Neural progenitor cell (in vitro differentiated cells): ENCODE measurements at regions not wholly inside any gene's neighbourhood (a gene's known extent, or its start where the extent isn't known, plus 50 kb on each side); places are given as distances from the start of the nearest gene placed in this dataset.

Source experiments
- DNase-seq: peaks from one replicate; pipeline ENCODE4 v3.0.0-alpha.2; 2016; ENCODE audit warnings: low spot score
- H2AFZ ChIP-seq: fragments of 200-600 bp; sonication (generic); replicated peaks from 2 replicates; pipeline ENCODE4 v1.6.1; 2016; ENCODE audit warnings: antibody characterized with exemption
- H3F3A ChIP-seq: fragments of 200-600 bp; sonication (generic); 2 replicates; pipeline ENCODE4 v1.6.1; 2016; ENCODE audit warnings: antibody characterized with exemption, low read depth
- H3K27ac ChIP-seq: fragments of 200-600 bp; sonication (generic); 2 replicates; pipeline ENCODE4 v1.5.1; 2016; ENCODE audit warnings: mild to moderate bottlenecking
- H3K27me3 ChIP-seq: fragments of 200-600 bp; sonication (generic); 2 replicates; pipeline ENCODE4 v1.6.1; 2016; ENCODE audit warnings: mild to moderate bottlenecking, moderate library complexity
- H3K36me3 ChIP-seq: fragments of 200-600 bp; sonication (generic); 2 replicates; pipeline ENCODE4 v1.5.1; 2016
- H3K4me1 ChIP-seq: fragments of 200-600 bp; sonication (generic); 2 replicates; pipeline ENCODE4 v1.6.1; 2016; ENCODE audit warnings: mixed run types
- H3K4me2 ChIP-seq: fragments of 200-600 bp; sonication (generic); 2 replicates; pipeline ENCODE4 v1.6.1; 2016
- H3K4me3 ChIP-seq: fragments of 200-600 bp; sonication (generic); 2 replicates; pipeline ENCODE4 v1.5.1; 2016
- H3K79me2 ChIP-seq: fragments of 200-600 bp; sonication (generic); 2 replicates; pipeline ENCODE4 v1.6.1; 2016; ENCODE audit warnings: low read depth
- H3K9ac ChIP-seq: fragments of 200-600 bp; sonication (generic); 2 replicates; pipeline ENCODE4 v1.6.1; 2016
- H3K9me3 ChIP-seq: fragments of 200-600 bp; sonication (generic); 2 replicates; pipeline ENCODE4 v1.5.1; 2016; ENCODE audit warnings: low read depth
- H4K20me1 ChIP-seq: fragments of 200-600 bp; sonication (generic); 2 replicates; pipeline ENCODE4 v1.6.1; 2016; ENCODE audit warnings: low read depth
- H3K27ac Mint-ChIP-seq: 3 replicates; pipeline ENCODE4 v1.8.0; 2021; ENCODE audit warnings: mixed read lengths
- H3K27me3 Mint-ChIP-seq: 2 replicates; pipeline ENCODE4 v1.8.0; 2022; ENCODE audit warnings: low read depth, mild to moderate bottlenecking, inconsistent platforms, moderate library complexity, mixed read lengths; ENCODE audit not compliant: insufficient read depth
- H3K36me3 Mint-ChIP-seq: 3 replicates; pipeline ENCODE4 v1.8.0; 2021; ENCODE audit warnings: mixed read lengths
- H3K4me1 Mint-ChIP-seq: 3 replicates; pipeline ENCODE4 v1.8.0; 2021; ENCODE audit warnings: mixed read lengths
- H3K4me3 Mint-ChIP-seq: 3 replicates; pipeline ENCODE4 v1.8.0; 2021; ENCODE audit warnings: mild to moderate bottlenecking, moderate library complexity, mixed read lengths
- H3K9me3 Mint-ChIP-seq: 3 replicates; pipeline ENCODE4 v1.8.0; 2020; ENCODE audit warnings: mixed read lengths
- CTCF ChIP-seq: fragments of 200-600 bp; sonication (generic); IDR thresholded peaks from 2 replicates; pipeline ENCODE4 v1.5.1; 2017; ENCODE audit warnings: antibody characterized with exemption, mild to moderate bottlenecking
- EZH2 ChIP-seq: fragments of 200-600 bp; sonication (generic); IDR thresholded peaks from 2 replicates; pipeline ENCODE4 v1.6.1; 2017; ENCODE audit warnings: antibody characterized with exemption, mild to moderate bottlenecking, moderate library complexity
- EZH2phosphoT487 ChIP-seq: fragments of 200-600 bp; sonication (generic); IDR thresholded peaks from 2 replicates; pipeline ENCODE4 v1.6.1; 2017; ENCODE audit warnings: antibody characterized with exemption

- no peak overlapping the region for H2AFZ ChIP-seq
Measured at GRCh38 chr5:107023732-107024131, 647.0 kb downstream of the EFNA5 start.

GRCh38 chr5:107021575-107021974 lies 649.2 kb downstream of the EFNA5 start:
- Histone ChIP-seq H3K9me3 (no peaks in the 10 kb centered on the region), H3K79me2 (no peaks in the 10 kb centered on the region), H2AFZ (no peak overlapping the region), H3K9ac (no peak overlapping the region), H3K27me3 (no peaks in the 10 kb centered on the region), H3K4me2 (no peak overlapping the region), H4K20me1 (no peaks in the 10 kb centered on the region), H3K36me3 (no peaks in the 10 kb centered on the region), H3K4me1 (no peaks in the 10 kb centered on the region), H3K27ac (no peak overlapping the region), H3F3A (no peaks in the 10 kb centered on the region), H3K4me3 (no peak overlapping the region)
- DNase-seq: no peak
- H3K27ac Mint-ChIP-seq: no peak overlapping the region
- no peak for TF ChIP-seq EZH2
- TF ChIP-seq EZH2phosphoT487: no peak
- TF ChIP-seq CTCF: no peak
- peaks cover 9% of the 10 kb centered on the region for H3K4me1 Mint-ChIP-seq
- no peaks in the 10 kb centered on the region for H3K36me3 Mint-ChIP-seq
- H3K9me3 Mint-ChIP-seq: no peaks in the 10 kb centered on the region
- no peaks in the 10 kb centered on the region for H3K27me3 Mint-ChIP-seq
- H3K4me3 Mint-ChIP-seq: no peak overlapping the region

More at GRCh38 chr5:107023732-107024131, 647.0 kb downstream of the EFNA5 start:
- Histone ChIP-seq H3K79me2 (no peaks in the 10 kb centered on the region), H3F3A (no peaks in the 10 kb centered on the region), H4K20me1 (no peaks in the 10 kb centered on the region), H3K9ac (no peak overlapping the region), H3K27me3 (no peaks in the 10 kb centered on the region), H3K4me2 (no peak overlapping the region), H3K36me3 (no peaks in the 10 kb centered on the region), H3K27ac (no peak overlapping the region), H3K4me1 (no peaks in the 10 kb centered on the region), H3K4me3 (no peak overlapping the region), H3K9me3 (no peaks in the 10 kb centered on the region)
- Mint-ChIP-seq H3K4me3 (no peak overlapping the region), H3K9me3 (no peaks in the 10 kb centered on the region), H3K27me3 (no peaks in the 10 kb centered on the region), H3K4me1 (peaks cover 14% of the 10 kb centered on the region), H3K36me3 (no peaks in the 10 kb centered on the region), H3K27ac (no peak overlapping the region)
- no peak for DNase-seq
- no peak for TF ChIP-seq CTCF
- TF ChIP-seq EZH2phosphoT487: no peak
- TF ChIP-seq EZH2: no peak

GRCh38 chr5:107020626-107021025 lies 650.1 kb downstream of the EFNA5 start:
- Mint-ChIP-seq H3K4me1 (peaks cover under 1% of the 10 kb centered on the region), H3K4me3 (no peak overlapping the region), H3K9me3 (no peaks in the 10 kb centered on the region), H3K36me3 (no peaks in the 10 kb centered on the region), H3K27me3 (no peaks in the 10 kb centered on the region), H3K27ac (no peak overlapping the region)
- Histone ChIP-seq H3K27me3 (no peaks in the 10 kb centered on the region), H3K4me3 (no peak overlapping the region), H3F3A (no peaks in the 10 kb centered on the region), H3K79me2 (no peaks in the 10 kb centered on the region), H2AFZ (no peak overlapping the region), H3K27ac (no peak overlapping the region), H3K9me3 (no peaks in the 10 kb centered on the region), H3K4me1 (no peaks in the 10 kb centered on the region), H3K4me2 (no peak overlapping the region), H4K20me1 (no peaks in the 10 kb centered on the region), H3K36me3 (no peaks in the 10 kb centered on the region), H3K9ac (no peak overlapping the region)
- DNase-seq: no peak
- TF ChIP-seq CTCF: no peak
- no peak for TF ChIP-seq EZH2
- TF ChIP-seq EZH2phosphoT487: no peak
